D341Med (cell line): ENCODE measurements at regions not wholly inside any gene's neighbourhood (a gene's known extent, or its start where the extent isn't known, plus 50 kb on each side); places are given as distances from the start of the nearest gene placed in this dataset.

Experiments used
- DNase-seq: peaks from one replicate; pipeline ENCODE4 v3.0.0; 2012; ENCODE audit warnings: low spot score

GRCh38 chr6:164294047-164294784, 879.7 kb downstream of the QKI start:
- no peak for DNase-seq

- DNase-seq = no peak
These were observed 876.7 kb downstream of the QKI start for GRCh38 chr6:164291224-164291623.

- no peak for DNase-seq
These were observed 875.6 kb downstream of the QKI start for GRCh38 chr6:164290101-164290500.

- no peak for DNase-seq
These were observed 871.5 kb downstream of the QKI start for GRCh38 chr6:164286011-164286410.

GRCh38 chr6:164283574-164283973, 869.1 kb downstream of the QKI start:
- DNase-seq = no peak

- no peak for DNase-seq
These were observed 861.7 kb downstream of the QKI start for GRCh38 chr6:164276211-164276610.

- no peak for DNase-seq
These were observed 861.3 kb downstream of the QKI start for GRCh38 chr6:164275773-164276172.

- no peak for DNase-seq
These were observed 860.0 kb downstream of the QKI start for GRCh38 chr6:164274493-164274892.

GRCh38 chr6:164273491-164273890, 859.0 kb downstream of the QKI start:
- DNase-seq = no peak

GRCh38 chr6:164266851-164267250, 852.3 kb downstream of the QKI start:
- DNase-seq = no peak

- DNase-seq = no peak
These were observed 847.8 kb downstream of the QKI start for GRCh38 chr6:164262348-164262747.

- DNase-seq = no peak
These were observed 843.9 kb downstream of the QKI start for GRCh38 chr6:164258421-164258820.

- no peak for DNase-seq
These were observed 838.4 kb downstream of the QKI start for GRCh38 chr6:164252948-164253347.

GRCh38 chr6:164252291-164252690, 837.8 kb downstream of the QKI start:
- no peak for DNase-seq

GRCh38 chr6:164247106-164247505, 832.6 kb downstream of the QKI start:
- DNase-seq = no peak

GRCh38 chr6:164246082-164246481, 831.6 kb downstream of the QKI start:
- DNase-seq = no peak

GRCh38 chr6:164243949-164244348, 829.4 kb downstream of the QKI start:
- no peak for DNase-seq

GRCh38 chr6:164243012-164243610, 828.6 kb downstream of the QKI start:
- DNase-seq = no peak

GRCh38 chr6:164230804-164231203, 816.3 kb downstream of the QKI start:
- DNase-seq = no peak

GRCh38 chr6:164230259-164230658, 815.7 kb downstream of the QKI start:
- DNase-seq = no peak

GRCh38 chr6:164229716-164230115, 815.2 kb downstream of the QKI start:
- DNase-seq = no peak

- DNase-seq = no peak
These were observed 813.5 kb downstream of the QKI start for GRCh38 chr6:164227952-164228522.

GRCh38 chr6:164216839-164217238, 802.3 kb downstream of the QKI start:
- DNase-seq = no peak

GRCh38 chr6:164216368-164216767, 801.9 kb downstream of the QKI start:
- no peak for DNase-seq
